Nephron (organoid): ENCODE measurements at regions not wholly inside any gene's neighbourhood (a gene's known extent, or its start where the extent isn't known, plus 50 kb on each side); places are given as distances from the start of the nearest gene placed in this dataset.

Source experiments
- H3K27ac Mint-ChIP-seq, 3 experiments: 2 replicates each; pipeline ENCODE4 v1.8.0; 2020; ENCODE audit warnings: mixed read lengths in 3 of 3, mild to moderate bottlenecking in 2 of 3, moderate library complexity in 1 of 3
- H3K27me3 Mint-ChIP-seq: 2 replicates; pipeline ENCODE4 v1.8.0; 2021; ENCODE audit warnings: low read depth, mild to moderate bottlenecking, moderate library complexity, mixed read lengths
- H3K36me3 Mint-ChIP-seq: 2 replicates; pipeline ENCODE4 v1.8.0; 2020; ENCODE audit warnings: low read depth, mixed read lengths
- H3K4me1 Mint-ChIP-seq: 2 replicates; pipeline ENCODE4 v1.8.0; 2020; ENCODE audit warnings: mixed read lengths
- H3K4me3 Mint-ChIP-seq, 3 experiments: 2 replicates each; pipeline ENCODE4 v1.8.0; 2020; ENCODE audit warnings: mild to moderate bottlenecking in 3 of 3, mixed read lengths in 3 of 3, moderate library complexity in 2 of 3
- H3K9me3 Mint-ChIP-seq: 2 replicates; pipeline ENCODE4 v1.8.0; 2020; ENCODE audit warnings: mixed read lengths
- CTCF ChIP-seq, 3 experiments: fragments of 200-600 bp; sonication (generic); IDR thresholded peaks; one replicate each; pipeline ENCODE4 v1.5.0; 2021; ENCODE audit warnings: antibody characterized with exemption in 3 of 3; ENCODE audit not compliant: unreplicated experiment in 3 of 3

DNA sequence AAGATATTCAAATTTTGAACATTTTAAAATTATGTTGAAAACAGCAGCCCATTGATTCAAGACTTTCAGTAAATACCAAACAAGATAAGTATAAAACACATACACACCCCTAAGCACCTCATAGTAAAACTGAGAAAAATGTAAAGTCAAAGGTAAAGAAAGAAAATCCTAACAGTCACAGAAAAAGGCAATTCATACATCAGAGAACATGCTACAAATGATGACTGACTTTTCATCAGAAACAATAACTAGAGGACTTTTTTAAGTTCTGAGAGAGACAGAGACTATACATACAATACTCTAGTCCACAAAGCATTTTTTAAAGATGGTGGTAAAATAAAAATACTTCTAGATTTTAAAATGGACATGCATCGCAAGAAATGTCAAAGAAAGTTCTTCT is 111.0 kb downstream of the PFDN4 start:
- H3K27ac Mint-ChIP-seq: no peak overlapping the region
- no peak for TF ChIP-seq CTCF (IDR thresholded peaks at IDR 0.05; ENCODE audit: unreplicated experiment in 3 of 3)
- H3K9me3 Mint-ChIP-seq: no peaks in the 10 kb centered on the region
- H3K4me1 Mint-ChIP-seq: peaks cover 12% of the 10 kb centered on the region
- H3K36me3 Mint-ChIP-seq: no peaks in the 10 kb centered on the region
- peaks cover 10% of the 10 kb centered on the region for H3K27me3 Mint-ChIP-seq
- H3K4me3 Mint-ChIP-seq: no peak overlapping the region

- H3K4me3 Mint-ChIP-seq: no peak overlapping the region
- peaks cover 12% of the 10 kb centered on the region for H3K4me1 Mint-ChIP-seq
Measured at GRCh38 chr20:54320148-54320607, 112.3 kb downstream of the PFDN4 start.

GRCh38 chr20:54321352-54322087 is 113.6 kb downstream of the PFDN4 start:
- Mint-ChIP-seq H3K36me3 (no peaks in the 10 kb centered on the region), H3K4me1 (peaks cover 12% of the 10 kb centered on the region), H3K27ac (peak overlapping the region in 2 of 3 experiments; percentile 30 to 45), H3K27me3 (peaks cover 7% of the 10 kb centered on the region), H3K9me3 (no peaks in the 10 kb centered on the region), H3K4me3 (no peak overlapping the region)
- TF ChIP-seq CTCF (IDR thresholded peaks at IDR 0.05; ENCODE audit: unreplicated experiment in 3 of 3): no peak

More at GRCh38 chr20:54320148-54320607, 112.3 kb downstream of the PFDN4 start:
- Mint-ChIP-seq H3K27ac (peak overlapping the region in 2 of 3 experiments; percentile 32 to 78), H3K36me3 (no peaks in the 10 kb centered on the region), H3K9me3 (no peaks in the 10 kb centered on the region), H3K27me3 (peaks cover 7% of the 10 kb centered on the region)
- no peak for TF ChIP-seq CTCF (IDR thresholded peaks at IDR 0.05; ENCODE audit: unreplicated experiment in 3 of 3)

DNA sequence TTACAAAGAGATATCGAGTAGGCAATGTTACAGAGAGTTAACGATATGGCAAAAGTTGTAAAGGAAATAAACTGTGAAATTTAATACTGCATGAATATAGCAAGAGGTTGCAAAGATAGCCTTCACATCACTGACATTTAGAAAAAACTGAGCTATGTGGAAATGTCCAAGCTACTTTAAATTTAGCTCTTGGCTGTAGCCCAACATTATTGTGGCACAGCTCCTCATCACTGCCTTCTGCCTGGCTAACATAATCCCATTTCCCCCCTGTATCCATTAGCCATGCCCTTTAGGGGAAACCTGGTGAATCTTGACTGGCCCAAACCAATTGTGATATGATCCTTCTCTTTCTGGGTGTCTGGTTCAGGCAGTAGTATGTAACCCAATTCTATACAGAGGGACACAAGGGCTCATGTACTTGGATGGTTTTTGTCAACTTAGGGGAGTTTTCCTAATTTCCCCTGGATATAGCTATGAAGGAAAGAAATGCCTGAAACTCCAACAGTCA is 115.4 kb downstream of the PFDN4 start:
- H3K9me3 Mint-ChIP-seq: no peaks in the 10 kb centered on the region
- H3K4me3 Mint-ChIP-seq: no peak overlapping the region
- peaks cover 7% of the 10 kb centered on the region for H3K27me3 Mint-ChIP-seq
- no peak for TF ChIP-seq CTCF (IDR thresholded peaks at IDR 0.05; ENCODE audit: unreplicated experiment in 3 of 3)
- H3K36me3 Mint-ChIP-seq: no peaks in the 10 kb centered on the region
- H3K4me1 Mint-ChIP-seq: peaks cover 12% of the 10 kb centered on the region
- peak overlapping the region in 1 of 3 experiments; percentile 19 for H3K27ac Mint-ChIP-seq

GRCh38 chr20:54324041-54324440 is 116.2 kb downstream of the PFDN4 start:
- no peaks in the 10 kb centered on the region for H3K36me3 Mint-ChIP-seq
- H3K9me3 Mint-ChIP-seq: no peaks in the 10 kb centered on the region
- no peak overlapping the region for H3K4me3 Mint-ChIP-seq
- peaks cover 12% of the 10 kb centered on the region for H3K4me1 Mint-ChIP-seq
- TF ChIP-seq CTCF (IDR thresholded peaks at IDR 0.05; ENCODE audit: unreplicated experiment in 3 of 3): no peak
- H3K27ac Mint-ChIP-seq: no peak overlapping the region
- peaks cover 7% of the 10 kb centered on the region for H3K27me3 Mint-ChIP-seq
